GM12872 (cell line): ENCODE measurements at regions not wholly inside any gene's neighbourhood (a gene's known extent, or its start where the extent isn't known, plus 50 kb on each side); places are given as distances from the start of the nearest gene placed in this dataset.

Experiments
- CTCF ChIP-seq: IDR thresholded peaks from 3 replicates; pipeline ENCODE4 v1.5.1; 2011; ENCODE audit warnings: low read depth, mild to moderate bottlenecking, low read length, moderate library complexity; ENCODE audit not compliant: insufficient read depth

GRCh38 chr19:32174386-32175113, 170.9 kb upstream of the ZNF507 start:
- no peak for TF ChIP-seq CTCF

- TF ChIP-seq CTCF = no peak
Observed at GRCh38 chr19:32176591-32176990, 168.8 kb upstream of the ZNF507 start.

GRCh38 chr19:32177686-32178085, 167.7 kb upstream of the ZNF507 start:
- TF ChIP-seq CTCF = no peak

GRCh38 chr19:32178401-32178800, 167.0 kb upstream of the ZNF507 start:
- no peak for TF ChIP-seq CTCF

GRCh38 chr19:32178956-32179355, 166.5 kb upstream of the ZNF507 start:
- TF ChIP-seq CTCF = no peak

GRCh38 chr19:32181216-32181920, 164.0 kb upstream of the ZNF507 start:
- no peak for TF ChIP-seq CTCF

GRCh38 chr19:32186542-32187330, 158.7 kb upstream of the ZNF507 start:
- no peak for TF ChIP-seq CTCF
